ENCODE measurements at regions not wholly inside any gene's neighbourhood (a gene's known extent, or its start where the extent isn't known, plus 50 kb on each side); places are given as distances from the start of the nearest gene placed in this dataset.

- TF ChIP-seq CTCF (IDR thresholded peaks at IDR 0.05) = no peak
These were observed 275.6 kb downstream of the TFAP2B start for GRCh38 chr6:51094271-51094670.

- no peak for TF ChIP-seq CTCF (IDR thresholded peaks at IDR 0.05)
These were observed 279.6 kb downstream of the TFAP2B start for GRCh38 chr6:51098246-51098645.

- no peak for TF ChIP-seq CTCF (IDR thresholded peaks at IDR 0.05)
These were observed 280.1 kb downstream of the TFAP2B start for GRCh38 chr6:51098791-51099190.

- TF ChIP-seq CTCF (IDR thresholded peaks at IDR 0.05) = no peak
These were observed 280.5 kb downstream of the TFAP2B start for GRCh38 chr6:51099201-51099600.

- TF ChIP-seq CTCF (IDR thresholded peaks at IDR 0.05) = no peak
These were observed 286.7 kb downstream of the TFAP2B start for GRCh38 chr6:51105357-51105756.

GRCh38 chr6:51107769-51108203, 289.1 kb downstream of the TFAP2B start:
- TF ChIP-seq CTCF (IDR thresholded peaks at IDR 0.05) = no peak

- TF ChIP-seq CTCF (IDR thresholded peaks at IDR 0.05) = no peak
These were observed 290.0 kb downstream of the TFAP2B start for GRCh38 chr6:51108563-51109234.

GRCh38 chr6:51112731-51113130, 294.1 kb downstream of the TFAP2B start:
- TF ChIP-seq CTCF (IDR thresholded peaks at IDR 0.05) = no peak

All from LNCAP (cell line).